ENCODE measurements at regions not wholly inside any gene's neighbourhood (a gene's known extent, or its start where the extent isn't known, plus 50 kb on each side); places are given as distances from the start of the nearest gene placed in this dataset.

DNA sequence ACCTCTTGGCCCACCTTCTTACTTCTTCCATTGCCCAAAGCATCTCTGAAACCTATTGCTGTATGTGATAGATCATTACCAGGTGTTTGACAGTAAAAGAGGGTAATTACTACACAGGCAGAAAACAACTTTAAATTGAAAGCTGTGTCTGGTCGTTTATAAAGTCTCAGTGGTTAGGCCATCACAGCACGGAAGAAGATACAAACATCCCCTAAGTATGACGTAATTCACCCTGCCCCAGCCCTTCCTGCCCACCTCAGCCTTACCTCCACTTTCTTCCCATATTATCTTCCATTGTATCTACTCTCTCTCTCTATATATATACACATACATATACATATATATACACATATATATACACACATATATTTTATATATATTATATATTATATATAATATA, 805.8 kb upstream of the PABPC4L start:
- intact Hi-C loops (cut with DNase I): no loop called here
- FAIRE-seq: no peak

DNA sequence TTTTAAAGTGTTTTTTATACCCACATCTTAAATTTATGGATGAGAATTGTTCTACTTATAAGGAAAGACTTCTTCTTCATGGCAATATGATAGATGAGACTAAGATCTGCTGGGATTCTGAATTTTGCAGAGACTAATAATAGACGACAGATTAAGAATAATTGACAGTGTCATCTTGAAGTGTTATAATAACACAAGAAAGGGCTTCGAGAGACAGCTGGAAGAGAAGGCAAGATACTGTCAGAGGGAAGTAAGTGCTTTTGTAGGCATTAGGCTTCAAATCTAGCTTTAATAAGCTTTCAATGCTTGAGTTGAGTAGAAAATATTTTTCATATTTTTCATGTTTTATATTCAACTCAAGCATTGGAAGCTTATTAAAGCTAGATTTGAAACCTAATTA, 797.6 kb upstream of the PABPC4L start:
- no peaks in the 10 kb centered on the region for H3K27me3 ChIP-seq (ENCODE audit: control insufficient read depth, insufficient read depth, low read length)
- no peaks in the 10 kb centered on the region for H3K36me3 ChIP-seq (ENCODE audit: control insufficient read depth in 2 of 3, insufficient read depth in 3 of 3, low read length in 3 of 3)
- no peaks in the 10 kb centered on the region for H3K4me1 ChIP-seq (ENCODE audit: control insufficient read depth in 2 of 3, insufficient read depth in 2 of 3, low read depth in 1 of 3, low read length in 3 of 3)
- no peaks in the 10 kb centered on the region for H3K9me3 ChIP-seq (ENCODE audit: control insufficient read depth in 2 of 3, insufficient read depth in 1 of 3, low read length in 3 of 3)
- H3K9ac ChIP-seq (ENCODE audit: low read length in 3 of 3): no peak overlapping the region
- DNase-seq: no peak
- TF ChIP-seq, protein P1, sequence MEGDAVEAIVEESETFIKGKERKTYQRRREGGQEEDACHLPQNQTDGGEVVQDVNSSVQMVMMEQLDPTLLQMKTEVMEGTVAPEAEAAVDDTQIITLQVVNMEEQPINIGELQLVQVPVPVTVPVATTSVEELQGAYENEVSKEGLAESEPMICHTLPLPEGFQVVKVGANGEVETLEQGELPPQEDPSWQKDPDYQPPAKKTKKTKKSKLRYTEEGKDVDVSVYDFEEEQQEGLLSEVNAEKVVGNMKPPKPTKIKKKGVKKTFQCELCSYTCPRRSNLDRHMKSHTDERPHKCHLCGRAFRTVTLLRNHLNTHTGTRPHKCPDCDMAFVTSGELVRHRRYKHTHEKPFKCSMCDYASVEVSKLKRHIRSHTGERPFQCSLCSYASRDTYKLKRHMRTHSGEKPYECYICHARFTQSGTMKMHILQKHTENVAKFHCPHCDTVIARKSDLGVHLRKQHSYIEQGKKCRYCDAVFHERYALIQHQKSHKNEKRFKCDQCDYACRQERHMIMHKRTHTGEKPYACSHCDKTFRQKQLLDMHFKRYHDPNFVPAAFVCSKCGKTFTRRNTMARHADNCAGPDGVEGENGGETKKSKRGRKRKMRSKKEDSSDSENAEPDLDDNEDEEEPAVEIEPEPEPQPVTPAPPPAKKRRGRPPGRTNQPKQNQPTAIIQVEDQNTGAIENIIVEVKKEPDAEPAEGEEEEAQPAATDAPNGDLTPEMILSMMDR (IDR thresholded peaks at IDR 0.05; ENCODE audit: borderline replicate concordance, extremely low read depth, insufficient read depth): no peak
- H3K4me3 ChIP-seq (ENCODE audit: low read length in 3 of 3): no peak overlapping the region
- FAIRE-seq: no peak
- no peak overlapping the region for H3K27ac ChIP-seq (ENCODE audit: low read depth in 2 of 2, low read length in 2 of 2)
- intact Hi-C loops (cut with DNase I): no loop called here

More for the DNA sequence above, 805.8 kb upstream of the PABPC4L start:
- no peak overlapping the region for H3K9ac ChIP-seq (ENCODE audit: low read length in 3 of 3)
- TF ChIP-seq, protein P1 (IDR thresholded peaks at IDR 0.05; ENCODE audit: borderline replicate concordance, extremely low read depth, insufficient read depth): no peak
- H3K27me3 ChIP-seq (ENCODE audit: control insufficient read depth, insufficient read depth, low read length): no peaks in the 10 kb centered on the region
- no peaks in the 10 kb centered on the region for H3K36me3 ChIP-seq (ENCODE audit: control insufficient read depth in 2 of 3, insufficient read depth in 3 of 3, low read length in 3 of 3)
- H3K9me3 ChIP-seq (ENCODE audit: control insufficient read depth in 2 of 3, insufficient read depth in 1 of 3, low read length in 3 of 3): no peaks in the 10 kb centered on the region
- H3K4me1 ChIP-seq (ENCODE audit: control insufficient read depth in 2 of 3, insufficient read depth in 2 of 3, low read depth in 1 of 3, low read length in 3 of 3): no peaks in the 10 kb centered on the region
- no peak for DNase-seq
- no peak overlapping the region for H3K27ac ChIP-seq (ENCODE audit: low read depth in 2 of 2, low read length in 2 of 2)
- H3K4me3 ChIP-seq (ENCODE audit: low read length in 3 of 3): no peak overlapping the region

DNA sequence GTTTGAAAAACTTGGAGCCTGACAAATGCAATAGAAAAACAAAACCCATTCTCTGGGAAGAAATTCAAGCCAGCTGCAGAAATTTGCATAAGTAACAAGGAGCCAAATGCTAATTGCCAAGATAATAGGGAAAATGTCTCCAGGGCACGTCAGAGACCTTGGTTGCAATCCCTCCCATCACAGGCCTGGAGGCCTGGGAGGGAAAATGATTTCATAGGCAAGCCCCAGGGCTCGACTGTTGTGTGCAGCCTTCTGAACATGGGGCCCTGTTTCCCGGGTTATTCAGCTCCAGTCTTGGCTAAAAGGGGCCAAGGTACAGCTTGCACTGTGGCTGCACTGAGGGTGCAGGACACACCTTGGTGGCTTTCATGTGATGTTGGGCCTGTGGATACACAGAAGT, 760.4 kb upstream of the PABPC4L start:
- intact Hi-C loops (cut with DNase I): no loop called here
- Histone ChIP-seq H3K4me3 (ENCODE audit: low read length in 3 of 3) (no peak overlapping the region), H3K9me3 (ENCODE audit: control insufficient read depth in 2 of 3, insufficient read depth in 1 of 3, low read length in 3 of 3) (peaks cover 0 to 3% (median 0%) of the 10 kb centered on the region in 3 donors), H3K4me1 (ENCODE audit: control insufficient read depth in 2 of 3, insufficient read depth in 2 of 3, low read depth in 1 of 3, low read length in 3 of 3) (no peaks in the 10 kb centered on the region), H3K36me3 (ENCODE audit: control insufficient read depth in 2 of 3, insufficient read depth in 3 of 3, low read length in 3 of 3) (no peaks in the 10 kb centered on the region), H3K27ac (ENCODE audit: low read depth in 2 of 2, low read length in 2 of 2) (no peak overlapping the region), H3K9ac (ENCODE audit: low read length in 3 of 3) (no peak overlapping the region), H3K27me3 (ENCODE audit: control insufficient read depth, insufficient read depth, low read length) (no peaks in the 10 kb centered on the region)
- DNase-seq: no peak
- TF ChIP-seq, protein P1 (IDR thresholded peaks at IDR 0.05; ENCODE audit: borderline replicate concordance, extremely low read depth, insufficient read depth): no peak
- no peak for FAIRE-seq

DNA sequence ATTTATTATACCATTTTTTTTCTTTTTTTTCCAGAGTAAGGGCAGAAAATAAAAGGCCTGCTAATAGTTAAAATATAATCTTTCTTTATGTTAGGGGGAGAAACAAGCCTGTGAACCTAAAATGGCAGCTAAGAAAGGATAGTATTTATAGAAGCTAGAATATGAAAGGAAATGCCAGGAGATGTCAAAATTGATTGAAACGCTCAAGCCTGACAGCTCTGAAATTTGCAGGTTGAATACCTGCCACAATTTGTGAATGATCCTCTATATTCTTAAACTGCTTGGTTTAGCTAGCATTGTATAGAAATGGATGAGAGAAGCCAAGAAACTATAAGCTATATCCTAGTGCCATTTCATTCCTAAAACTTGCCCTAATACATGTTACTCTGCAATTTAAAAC, 757.3 kb upstream of the PABPC4L start:
- Histone ChIP-seq H3K4me3 (ENCODE audit: low read length in 3 of 3) (no peak overlapping the region), H3K36me3 (ENCODE audit: control insufficient read depth in 2 of 3, insufficient read depth in 3 of 3, low read length in 3 of 3) (no peaks in the 10 kb centered on the region), H3K27me3 (ENCODE audit: control insufficient read depth, insufficient read depth, low read length) (no peaks in the 10 kb centered on the region), H3K9ac (ENCODE audit: low read length in 3 of 3) (no peak overlapping the region), H3K27ac (ENCODE audit: low read depth in 2 of 2, low read length in 2 of 2) (no peak overlapping the region), H3K4me1 (ENCODE audit: control insufficient read depth in 2 of 3, insufficient read depth in 2 of 3, low read depth in 1 of 3, low read length in 3 of 3) (no peaks in the 10 kb centered on the region), H3K9me3 (ENCODE audit: control insufficient read depth in 2 of 3, insufficient read depth in 1 of 3, low read length in 3 of 3) (no peaks in the 10 kb centered on the region)
- FAIRE-seq: no peak
- TF ChIP-seq, protein P1 (IDR thresholded peaks at IDR 0.05; ENCODE audit: borderline replicate concordance, extremely low read depth, insufficient read depth): no peak
- DNase-seq: no peak
- intact Hi-C loops (cut with DNase I): no loop called here
